T1000 (cell line): ENCODE measurements at regions not wholly inside any gene's neighbourhood (a gene's known extent, or its start where the extent isn't known, plus 50 kb on each side); places are given as distances from the start of the nearest gene placed in this dataset.

ENCODE experiments used
- DNase-seq: peaks from one replicate; lab custom pipeline; 2025; ENCODE audit warnings: mixed read lengths; lab: John Stamatoyannopoulos, UW

DNA sequence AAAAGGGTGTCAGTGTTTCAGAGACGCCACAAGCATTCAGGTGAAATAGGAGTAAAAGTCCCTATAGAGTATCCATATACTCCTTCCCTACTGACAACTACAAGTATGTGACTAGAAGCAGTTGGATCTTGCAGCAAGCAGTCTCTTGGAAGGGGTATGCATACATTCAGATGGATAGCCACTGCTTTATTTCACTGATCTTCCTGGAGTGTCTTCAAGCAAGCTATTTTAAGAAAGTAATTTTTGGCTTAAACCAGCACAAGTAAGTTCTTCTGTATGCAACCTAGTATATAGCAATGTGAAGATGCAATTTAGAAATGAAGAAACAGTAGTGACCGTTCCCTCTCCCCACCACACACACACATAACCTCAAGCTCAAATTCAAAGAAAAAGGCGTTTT lies 446.8 kb upstream of the CDH18 start:
- DNase-seq, result no peak

DNA sequence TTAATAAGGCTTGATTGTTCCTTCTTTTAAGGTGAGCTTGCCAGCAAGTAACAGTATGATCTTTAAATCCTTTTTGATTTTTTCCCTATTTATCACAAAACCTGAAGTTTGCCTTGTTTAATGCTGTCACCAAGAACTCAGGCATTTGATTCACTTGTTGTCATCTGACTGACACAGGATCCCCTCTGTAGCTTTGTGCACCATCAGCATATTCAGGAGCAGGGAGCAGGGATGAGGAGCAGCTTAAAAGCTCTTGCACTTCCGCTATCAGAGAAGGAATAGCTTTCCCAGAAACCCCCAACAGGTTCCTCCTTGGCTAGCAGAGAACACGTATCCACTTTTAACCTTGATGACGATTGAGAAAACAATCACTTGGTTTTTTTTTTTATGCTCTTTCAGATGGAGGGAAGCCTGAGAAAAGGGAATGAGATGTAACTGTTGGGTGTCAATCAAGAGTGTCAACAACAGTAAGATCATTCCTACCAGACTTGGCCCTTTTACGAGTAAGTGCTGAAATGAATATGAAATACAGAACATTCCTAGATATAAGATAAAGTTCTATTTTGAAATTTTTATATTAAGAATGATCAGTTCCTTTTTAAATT lies 433.1 kb upstream of the CDH18 start:
- no peak for DNase-seq
